Dendritic cell treated with granulocyte-macrophage colony-stimulating factor and Interleukin-4, amounts not matched to agents 40 ng/mL and 50 ng/mL, for 4 days (primary cell): ENCODE measurements at regions not wholly inside any gene's neighbourhood (a gene's known extent, or its start where the extent isn't known, plus 50 kb on each side); places are given as distances from the start of the nearest gene placed in this dataset.

ENCODE experiments used
- H3K27ac Mint-ChIP-seq: one replicate; pipeline ENCODE4 v1.8.0; 2022; ENCODE audit warnings: mild to moderate bottlenecking, mixed read lengths
- H3K27me3 Mint-ChIP-seq: one replicate; pipeline ENCODE4 v1.8.0; 2022; ENCODE audit warnings: mild to moderate bottlenecking, mixed read lengths
- H3K36me3 Mint-ChIP-seq: one replicate; pipeline ENCODE4 v1.8.0; 2022; ENCODE audit warnings: low read depth, mixed read lengths
- H3K4me1 Mint-ChIP-seq: one replicate; pipeline ENCODE4 v1.8.0; 2022; ENCODE audit warnings: low read depth, mixed read lengths
- H3K4me3 Mint-ChIP-seq: one replicate; pipeline ENCODE4 v1.8.0; 2022; ENCODE audit warnings: mild to moderate bottlenecking, moderate library complexity, mixed read lengths
- H3K9me3 Mint-ChIP-seq: one replicate; pipeline ENCODE4 v1.8.0; 2022; ENCODE audit warnings: mixed read lengths
- intact Hi-C: fragments of 100-400 bp; cut with micrococcal nuclease; formaldehyde crosslinking; loops from one replicate; pipeline ENCODE4 v1.15.0; 2022

DNA sequence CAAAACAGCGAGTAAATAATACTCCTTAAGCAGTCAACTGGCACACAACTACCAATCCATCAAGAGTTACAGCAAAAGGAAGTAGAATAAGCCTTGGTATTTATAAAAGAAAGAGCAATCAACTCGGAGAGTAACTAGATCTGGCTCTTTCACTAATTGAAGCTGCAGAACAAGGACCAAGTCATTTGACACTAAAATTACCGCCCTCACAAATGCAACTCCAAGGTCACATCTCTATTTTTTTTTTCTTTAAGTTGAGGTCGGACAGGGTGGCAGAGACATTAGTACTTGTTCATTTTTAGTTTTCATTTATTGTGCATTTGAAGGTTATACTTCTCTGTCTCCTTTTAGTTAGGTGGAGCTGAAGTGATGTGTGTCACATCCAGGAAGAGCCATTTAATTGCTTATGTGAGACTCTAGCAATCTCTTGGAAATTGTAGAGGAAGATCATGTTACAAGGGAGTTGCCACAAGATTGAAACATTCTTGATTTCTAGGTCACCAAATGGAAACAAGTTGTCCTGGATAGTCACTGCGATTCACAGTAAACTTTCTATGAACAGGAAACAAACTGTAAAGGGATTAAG lies 138.1 kb upstream of the ADAMTS5 start:
- Mint-ChIP-seq H3K4me1 (no peaks in the 10 kb centered on the region), H3K27ac (no peak overlapping the region), H3K9me3 (peaks cover 10% of the 10 kb centered on the region), H3K27me3 (no peaks in the 10 kb centered on the region), H3K4me3 (no peak overlapping the region), H3K36me3 (no peaks in the 10 kb centered on the region)
- intact Hi-C loops: no loop called here

- no peak overlapping the region for H3K27ac Mint-ChIP-seq
Measured at GRCh38 chr21:27103768-27104167, 136.9 kb upstream of the ADAMTS5 start.

DNA sequence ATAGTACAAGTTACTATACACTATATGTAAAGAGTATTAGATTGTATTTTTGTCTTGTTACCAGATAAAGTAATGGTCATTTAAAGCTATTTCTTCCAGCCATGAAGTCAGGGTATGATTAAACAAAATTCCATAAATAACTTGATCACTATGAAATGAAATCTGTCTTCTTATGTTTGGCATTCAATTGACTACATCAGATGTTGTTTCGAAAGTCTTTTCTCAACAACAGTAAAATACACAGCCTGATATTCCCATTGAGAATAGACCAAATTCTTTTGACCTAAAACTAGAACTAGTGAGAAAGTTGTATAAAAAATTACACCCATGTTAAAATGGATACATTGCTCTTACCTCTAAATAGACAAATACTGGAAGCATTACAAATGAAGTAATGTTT lies 134.6 kb upstream of the ADAMTS5 start:
- no peaks in the 10 kb centered on the region for H3K36me3 Mint-ChIP-seq
- H3K4me1 Mint-ChIP-seq: no peaks in the 10 kb centered on the region
- H3K27me3 Mint-ChIP-seq: no peaks in the 10 kb centered on the region
- no peak overlapping the region for H3K27ac Mint-ChIP-seq
- peaks cover 20% of the 10 kb centered on the region for H3K9me3 Mint-ChIP-seq
- intact Hi-C loops: no loop called here
- H3K4me3 Mint-ChIP-seq: no peak overlapping the region

More at GRCh38 chr21:27103768-27104167, 136.9 kb upstream of the ADAMTS5 start:
- intact Hi-C loops: no loop called here
- H3K4me1 Mint-ChIP-seq: no peaks in the 10 kb centered on the region
- H3K9me3 Mint-ChIP-seq: peaks cover 12% of the 10 kb centered on the region
- H3K36me3 Mint-ChIP-seq: no peaks in the 10 kb centered on the region
- H3K4me3 Mint-ChIP-seq: no peak overlapping the region
- H3K27me3 Mint-ChIP-seq: no peaks in the 10 kb centered on the region

GRCh38 chr21:27094184-27094948 lies 127.5 kb upstream of the ADAMTS5 start:
- H3K27me3 Mint-ChIP-seq: no peaks in the 10 kb centered on the region
- H3K4me3 Mint-ChIP-seq: no peak overlapping the region

DNA sequence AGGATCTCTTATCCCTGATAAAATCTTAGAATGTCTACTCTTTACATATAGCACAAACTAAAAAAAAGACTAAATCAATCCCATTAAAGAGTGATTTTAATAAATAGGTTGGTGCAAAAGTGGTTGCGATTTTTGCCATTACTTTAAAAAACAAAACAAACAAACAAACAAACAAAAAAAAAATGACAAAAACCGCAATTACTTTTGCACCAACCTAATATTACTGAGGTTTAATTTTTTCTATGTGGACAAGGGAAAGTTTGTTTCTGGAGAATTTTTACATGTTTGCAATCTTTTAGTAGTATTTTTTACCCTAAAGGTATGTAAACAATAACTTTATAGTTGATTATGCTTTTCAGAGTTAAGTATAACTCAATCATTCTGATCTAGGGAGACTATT lies 119.7 kb upstream of the ADAMTS5 start:
- Mint-ChIP-seq H3K27ac (no peak overlapping the region), H3K27me3 (no peaks in the 10 kb centered on the region), H3K9me3 (no peaks in the 10 kb centered on the region), H3K36me3 (no peaks in the 10 kb centered on the region), H3K4me3 (no peak overlapping the region), H3K4me1 (no peaks in the 10 kb centered on the region)
- intact Hi-C loops: no loop called here

More at GRCh38 chr21:27094184-27094948, 127.5 kb upstream of the ADAMTS5 start:
- Mint-ChIP-seq H3K27ac (no peak overlapping the region), H3K9me3 (peaks cover 10% of the 10 kb centered on the region), H3K36me3 (no peaks in the 10 kb centered on the region), H3K4me1 (no peaks in the 10 kb centered on the region)
- intact Hi-C loops: no loop called here

GRCh38 chr21:27086186-27086585 lies 119.3 kb upstream of the ADAMTS5 start:
- Mint-ChIP-seq H3K36me3 (no peaks in the 10 kb centered on the region), H3K9me3 (no peaks in the 10 kb centered on the region), H3K27ac (no peak overlapping the region), H3K4me1 (no peaks in the 10 kb centered on the region), H3K4me3 (no peak overlapping the region), H3K27me3 (no peaks in the 10 kb centered on the region)
- intact Hi-C loops: no loop called here

GRCh38 chr21:27085387-27085786 lies 118.5 kb upstream of the ADAMTS5 start:
- Mint-ChIP-seq H3K4me1 (no peaks in the 10 kb centered on the region), H3K9me3 (no peaks in the 10 kb centered on the region), H3K36me3 (no peaks in the 10 kb centered on the region), H3K27me3 (no peaks in the 10 kb centered on the region), H3K4me3 (no peak overlapping the region), H3K27ac (no peak overlapping the region)
- intact Hi-C loops: no loop called here

DNA sequence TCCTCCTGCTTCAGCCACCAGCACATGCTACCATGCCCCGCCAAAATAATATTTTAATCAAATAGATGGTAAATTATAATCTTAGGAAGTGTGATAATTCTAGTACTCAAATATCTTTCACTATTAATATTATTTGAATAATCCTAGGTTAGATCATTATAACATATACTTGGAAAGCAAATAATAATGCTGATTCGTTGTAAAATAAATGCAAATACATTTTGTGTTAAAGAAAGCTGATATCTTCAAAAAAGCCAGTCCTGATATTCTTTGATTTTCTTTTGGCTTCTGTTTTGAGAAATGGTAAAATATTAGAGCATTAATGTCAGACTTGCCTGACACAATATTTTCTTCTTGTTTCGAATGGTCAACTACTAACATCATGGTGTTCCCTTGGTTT lies 116.3 kb upstream of the ADAMTS5 start:
- H3K36me3 Mint-ChIP-seq: no peaks in the 10 kb centered on the region
- no peaks in the 10 kb centered on the region for H3K9me3 Mint-ChIP-seq
- intact Hi-C loops: no loop called here
- no peaks in the 10 kb centered on the region for H3K4me1 Mint-ChIP-seq
- H3K4me3 Mint-ChIP-seq: no peak overlapping the region
- no peak overlapping the region for H3K27ac Mint-ChIP-seq
- H3K27me3 Mint-ChIP-seq: no peaks in the 10 kb centered on the region

GRCh38 chr21:27082431-27083010 lies 115.6 kb upstream of the ADAMTS5 start:
- Mint-ChIP-seq H3K36me3 (no peaks in the 10 kb centered on the region), H3K4me1 (no peaks in the 10 kb centered on the region), H3K27me3 (no peaks in the 10 kb centered on the region), H3K27ac (no peak overlapping the region), H3K4me3 (no peak overlapping the region), H3K9me3 (no peaks in the 10 kb centered on the region)
- intact Hi-C loops: no loop called here

- Mint-ChIP-seq H3K27me3 (no peaks in the 10 kb centered on the region), H3K27ac (no peak overlapping the region), H3K4me1 (no peaks in the 10 kb centered on the region), H3K36me3 (no peaks in the 10 kb centered on the region), H3K4me3 (no peak overlapping the region), H3K9me3 (no peaks in the 10 kb centered on the region)
- intact Hi-C loops: no loop called here
Measured at GRCh38 chr21:27079636-27080240, 112.8 kb upstream of the ADAMTS5 start.

GRCh38 chr21:27078915-27079314 lies 112.0 kb upstream of the ADAMTS5 start:
- Mint-ChIP-seq H3K36me3 (no peaks in the 10 kb centered on the region), H3K4me3 (no peak overlapping the region), H3K9me3 (no peaks in the 10 kb centered on the region), H3K4me1 (no peaks in the 10 kb centered on the region), H3K27ac (no peak overlapping the region), H3K27me3 (no peaks in the 10 kb centered on the region)
- intact Hi-C loops: no loop called here

- Mint-ChIP-seq H3K27ac (no peak overlapping the region), H3K4me3 (no peak overlapping the region), H3K27me3 (no peaks in the 10 kb centered on the region), H3K36me3 (no peaks in the 10 kb centered on the region), H3K4me1 (no peaks in the 10 kb centered on the region), H3K9me3 (no peaks in the 10 kb centered on the region)
- intact Hi-C loops: no loop called here
Measured at GRCh38 chr21:27077501-27077900, 110.6 kb upstream of the ADAMTS5 start.

GRCh38 chr21:27076025-27076424 lies 109.1 kb upstream of the ADAMTS5 start:
- Mint-ChIP-seq H3K9me3 (no peaks in the 10 kb centered on the region), H3K36me3 (no peaks in the 10 kb centered on the region), H3K4me3 (no peak overlapping the region), H3K27ac (no peak overlapping the region), H3K27me3 (no peaks in the 10 kb centered on the region), H3K4me1 (no peaks in the 10 kb centered on the region)
- intact Hi-C loops: no loop called here

- Mint-ChIP-seq H3K4me1 (no peaks in the 10 kb centered on the region), H3K27me3 (no peaks in the 10 kb centered on the region), H3K9me3 (peaks cover 5% of the 10 kb centered on the region), H3K27ac (no peak overlapping the region), H3K36me3 (no peaks in the 10 kb centered on the region), H3K4me3 (no peak overlapping the region)
- intact Hi-C loops: no loop called here
Measured at GRCh38 chr21:27070861-27071670, 104.2 kb upstream of the ADAMTS5 start.
